Tibial nerve (tissue), 4 donors: ENCODE measurements at regions not wholly inside any gene's neighbourhood (a gene's known extent, or its start where the extent isn't known, plus 50 kb on each side); places are given as distances from the start of the nearest gene placed in this dataset.

Source experiments
- CTCF ChIP-seq, 5 experiments: fragments of 200-600 bp in 3 of 5; fragments of 450-650 bp in 2 of 5; sonication (generic) in 3 of 5; IDR thresholded peaks; one replicate each; pipeline ENCODE4 v1.5.1; 2016 to 2019; ENCODE audit warnings: antibody characterized with exemption in 5 of 5, mild to moderate bottlenecking in 3 of 5, moderate library complexity in 2 of 5
- EP300 ChIP-seq, 2 donors: sonication (generic); formaldehyde crosslinking; IDR thresholded peaks; one replicate each; pipeline ENCODE4 v1.6.1; 2017; ENCODE audit warnings: antibody characterized with exemption in 2 of 2, mild to moderate bottlenecking in 1 of 2
- POLR2A ChIP-seq, 2 donors: fragments of 450-650 bp; IDR thresholded peaks; one replicate each; pipeline ENCODE4 v1.6.1; 2017; ENCODE audit warnings: antibody characterized with exemption in 2 of 2, mild to moderate bottlenecking in 2 of 2, moderate library complexity in 2 of 2

GRCh38 chr2:175442441-175442840 lies 260.9 kb upstream of the ATP5MC3 start:
- TF ChIP-seq CTCF (IDR thresholded peaks at IDR 0.05) (no peak), POLR2A (IDR thresholded peaks at IDR 0.05) (no peak), EP300 (IDR thresholded peaks at IDR 0.05) (no peak)
